Keratinocyte (primary cell): ENCODE measurements at regions not wholly inside any gene's neighbourhood (a gene's known extent, or its start where the extent isn't known, plus 50 kb on each side); places are given as distances from the start of the nearest gene placed in this dataset.

Source experiments
- CTCF ChIP-seq, 3 experiments: IDR thresholded peaks in 1 of 3; conservative IDR thresholded peaks in 1 of 3; optimal IDR thresholded peaks in 1 of 3; 2 replicates in 2 of 3; 3 replicates in 1 of 3; pipeline versions ENCODE3 to v1.5.1; 2011; ENCODE audit warnings: low read length in 3 of 3, mild to moderate bottlenecking in 3 of 3, moderate library complexity in 2 of 3, control low read depth in 1 of 3, inconsistent platforms in 1 of 3; ENCODE audit not compliant: insufficient read depth in 2 of 3; ENCODE audit errors: extremely low read depth in 1 of 3
- EZH2 ChIP-seq: IDR thresholded peaks from one replicate; pipeline ENCODE4 v1.6.1; 2012; ENCODE audit warnings: inconsistent platforms, mild to moderate bottlenecking, low read length, moderate library complexity

- no peak for TF ChIP-seq EZH2
- no peak for TF ChIP-seq CTCF (optimal IDR thresholded peaks at IDR 0.05 in 1 of 3, IDR thresholded peaks at IDR 0.05 in 1 of 3, conservative IDR thresholded peaks at IDR 0.05 in 1 of 3; ENCODE audit: extremely low read depth in 1 of 3, insufficient read depth in 2 of 3, low read length in 3 of 3)
These were observed 116.2 kb downstream of the GATA6 start for GRCh38 chr18:22285361-22286140.
